HEK293 (cell line): ENCODE measurements at regions not wholly inside any gene's neighbourhood (a gene's known extent, or its start where the extent isn't known, plus 50 kb on each side); places are given as distances from the start of the nearest gene placed in this dataset.

Experiments
- CTCF ChIA-PET: fragments of 350-600 bp; formaldehyde crosslinking; extraction: SDS; loops from one replicate; lab custom pipeline; 2021; ENCODE audit warnings: antibody characterized with exemption; lab: Yijun Ruan, JAX
- POLR2A ChIA-PET: fragments of 300-600 bp; formaldehyde crosslinking; extraction: SDS; loops from one replicate; lab custom pipeline; 2020; ENCODE audit warnings: antibody characterized with exemption, inconsistent platforms; lab: Yijun Ruan, JAX
- H3K27ac ChIP-seq: fragments of 200-500 bp; sonication (Bioruptor generic); 2 replicates; pipeline ENCODE4 v1.5.1; 2014; ENCODE audit warnings: low read depth, low read length, control low read depth, inconsistent platforms; ENCODE audit errors: extremely low read depth
- H3K36me3 ChIP-seq, 2 experiments: fragments of 200-500 bp in 1 of 2; sonication (Bioruptor generic) in 1 of 2; 1 replicate in 1 of 2; 2 replicates in 1 of 2; pipeline ENCODE4 v1.5.1; 2014 to 2017; ENCODE audit warnings: inconsistent platforms in 2 of 2, low read length in 2 of 2; ENCODE audit not compliant: control insufficient read depth in 2 of 2, insufficient read depth in 1 of 2
- H3K4me1 ChIP-seq: fragments of 200-500 bp; sonication (Bioruptor generic); 2 replicates; pipeline ENCODE4 v1.5.1; 2014; ENCODE audit warnings: mild to moderate bottlenecking, low read length, inconsistent platforms; ENCODE audit not compliant: control insufficient read depth, insufficient read depth
- H3K4me3 ChIP-seq: 2 replicates; pipeline ENCODE4 v1.5.1; 2011; ENCODE audit warnings: low read depth, mild to moderate bottlenecking, control low read depth, low read length, moderate library complexity
- H3K9me3 ChIP-seq: fragments of 200-500 bp; sonication (Bioruptor generic); 2 replicates; pipeline ENCODE4 v1.5.1; 2014; ENCODE audit warnings: low read depth, low read length, inconsistent platforms; ENCODE audit not compliant: control insufficient read depth, insufficient read depth
- GLI4 ChIP-seq: fragments of 450-650 bp; formaldehyde crosslinking; IDR thresholded peaks from 2 replicates; pipeline ENCODE4 v1.5.1; 2016; ENCODE audit warnings: missing biosample characterization, missing genetic modification characterization
- MEIS1 ChIP-seq: sonication (generic); formaldehyde crosslinking; IDR thresholded peaks from 2 replicates; pipeline ENCODE4 v1.8.1; 2022; ENCODE audit warnings: missing genetic modification reagents, mild to moderate bottlenecking, borderline replicate concordance
- OSR2 ChIP-seq: fragments of 450-650 bp; formaldehyde crosslinking; IDR thresholded peaks from 2 replicates; pipeline ENCODE4 v1.5.1; 2016; ENCODE audit warnings: missing biosample characterization, missing genetic modification characterization
- TCF7L2 ChIP-seq: IDR thresholded peaks from 2 replicates; pipeline ENCODE4 v1.6.1; 2011; ENCODE audit warnings: low read depth, mild to moderate bottlenecking, inconsistent platforms, low read length, moderate library complexity, borderline replicate concordance
- ZNF114 ChIP-seq: fragments of 450-650 bp; formaldehyde crosslinking; IDR thresholded peaks from 2 replicates; pipeline ENCODE4 v1.5.0; 2017; ENCODE audit warnings: missing biosample characterization, missing genetic modification characterization
- ZNF133 ChIP-seq: fragments of 450-650 bp; formaldehyde crosslinking; IDR thresholded peaks from 2 replicates; pipeline ENCODE4 v1.5.1; 2016; ENCODE audit warnings: missing biosample characterization, missing genetic modification characterization
- ZNF138 ChIP-seq: fragments of 450-650 bp; formaldehyde crosslinking; IDR thresholded peaks from 2 replicates; pipeline ENCODE4 v1.5.1; 2016; ENCODE audit warnings: missing biosample characterization, missing genetic modification characterization, borderline replicate concordance
- ZNF148 ChIP-seq: fragments of 450-650 bp; formaldehyde crosslinking; IDR thresholded peaks from 2 replicates; pipeline ENCODE4 v1.5.0; 2017; ENCODE audit warnings: missing biosample characterization, missing genetic modification characterization, borderline replicate concordance
- ZNF18 ChIP-seq: fragments of 450-650 bp; formaldehyde crosslinking; IDR thresholded peaks from 2 replicates; pipeline ENCODE4 v1.5.1; 2016; ENCODE audit warnings: missing biosample characterization, missing genetic modification characterization
- ZNF26 ChIP-seq: fragments of 450-650 bp; formaldehyde crosslinking; IDR thresholded peaks from 2 replicates; pipeline ENCODE4 v1.5.1; 2016; ENCODE audit warnings: missing biosample characterization, missing genetic modification characterization
- ZNF266 ChIP-seq: fragments of 450-650 bp; formaldehyde crosslinking; IDR thresholded peaks from 2 replicates; pipeline ENCODE4 v1.5.1; 2016; ENCODE audit warnings: missing biosample characterization, missing genetic modification characterization, low read depth
- ZNF350 ChIP-seq: fragments of 450-650 bp; formaldehyde crosslinking; IDR thresholded peaks from 2 replicates; pipeline ENCODE4 v1.5.0; 2017; ENCODE audit warnings: missing biosample characterization, mild to moderate bottlenecking, missing genetic modification characterization
- ZNF521 ChIP-seq: fragments of 450-650 bp; formaldehyde crosslinking; IDR thresholded peaks from 2 replicates; pipeline ENCODE4 v1.5.1; 2017; ENCODE audit warnings: missing biosample characterization, mild to moderate bottlenecking, missing genetic modification characterization
- ZNF529 ChIP-seq: fragments of 450-650 bp; formaldehyde crosslinking; IDR thresholded peaks from 2 replicates; pipeline ENCODE4 v1.5.1; 2017; ENCODE audit warnings: missing genetic modification characterization, missing biosample characterization; ENCODE audit not compliant: insufficient replicate concordance
- ZNF707 ChIP-seq: fragments of 450-650 bp; formaldehyde crosslinking; IDR thresholded peaks from 2 replicates; pipeline ENCODE4 v1.5.1; 2016; ENCODE audit warnings: missing biosample characterization, missing genetic modification characterization

DNA sequence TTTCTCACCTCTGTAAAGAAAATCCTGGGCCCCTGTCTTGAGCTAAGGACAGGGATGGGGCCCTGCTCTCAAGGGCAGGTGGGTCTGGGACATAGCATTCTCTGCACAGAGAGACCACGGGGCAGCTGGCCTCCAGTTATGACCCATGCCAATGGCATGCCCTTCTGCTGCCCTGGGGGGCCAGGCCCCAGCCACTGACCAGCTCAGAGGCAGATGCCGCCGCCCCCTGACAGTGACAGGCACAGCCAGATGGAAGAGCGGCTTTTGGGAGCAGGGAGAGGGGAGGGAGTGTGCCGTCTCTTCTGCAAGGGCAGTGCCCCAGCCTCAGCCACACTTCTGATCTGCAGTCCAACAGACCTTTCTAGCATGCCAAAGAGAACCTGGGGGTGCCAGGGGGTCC, 114.8 kb upstream of the NAV2 start (continued):
- TF ChIP-seq ZNF148 (tag by site-specific recombination) = no peak
- TF ChIP-seq, all 188 proteins: peak for 0

GRCh38 chr11:19597206-19597605, 115.4 kb upstream of the NAV2 start:
- Histone ChIP-seq H3K4me3 (no peak overlapping the region), H3K9me3 (no peaks in the 10 kb centered on the region), H3K4me1 (no peaks in the 10 kb centered on the region)
- ChIA-PET POLR2A (no interaction called here), CTCF (interaction anchor here (0.5 to 0.9 kb wide), 3 partner anchors 34 to 335 kb away, joined by 3 to 4 read pairs (median 3); no protein-coding TSS in a partner anchor)
- TF ChIP-seq ZNF707 (tag by site-specific recombination) (no peak), ZNF114 (tag by site-specific recombination) (no peak), ZNF133 (tag by site-specific recombination) (no peak), MEIS1 (CRISPR knock-in tag) (no peak), TCF7L2 (no peak), ZNF266 (no peak)
- TF ChIP-seq, all 188 proteins: peak for 0
- Histone ChIP-seq H3K27ac (no peak overlapping the region), H3K36me3 (no peaks in the 10 kb centered on the region)

GRCh38 chr11:19595840-19596751, 116.5 kb upstream of the NAV2 start:
- H3K9me3 ChIP-seq = no peaks in the 10 kb centered on the region
- H3K27ac ChIP-seq = no peak overlapping the region
- no peak for TF ChIP-seq ZNF529 (tag by site-specific recombination)
- TF ChIP-seq GLI4 (tag by site-specific recombination) = no peak
- TF ChIP-seq OSR2 (tag by site-specific recombination) = no peak
- TF ChIP-seq ZNF18 (tag by site-specific recombination) = no peak
- TF ChIP-seq MEIS1 (CRISPR knock-in tag) = no peak
- no peak for TF ChIP-seq ZNF350 (tag by site-specific recombination)
- TF ChIP-seq ZNF26 = no peak
- no peak for TF ChIP-seq ZNF521 (tag by site-specific recombination)
- TF ChIP-seq ZNF138 (tag by site-specific recombination) = no peak
- no peak overlapping the region for H3K4me3 ChIP-seq
- no peaks in the 10 kb centered on the region for H3K36me3 ChIP-seq
- ChIA-PET POLR2A (no interaction called here), CTCF (interaction anchor here (0.9 kb wide), 1 partner anchor 212 kb away, joined by 3 read pairs; no protein-coding TSS in a partner anchor)
- no peaks in the 10 kb centered on the region for H3K4me1 ChIP-seq
